PC-9 (cell line): ENCODE measurements at regions not wholly inside any gene's neighbourhood (a gene's known extent, or its start where the extent isn't known, plus 50 kb on each side); places are given as distances from the start of the nearest gene placed in this dataset.

Experiments used
- BruUV-seq: library from RNA; stranded (reverse); fragments of 400-500 nt; replicated peaks from 2 replicates; lab custom pipeline; 2021; lab: Mats Ljungman, UMichigan
- CTCF ChIA-PET: fragments of 300-600 bp; sonication (Branson Sonifier 250); formaldehyde crosslinking; loops from one replicate; lab custom pipeline; 2022; ENCODE audit warnings: antibody characterized with exemption; lab: Charles Lee
- POLR2A ChIA-PET: fragments of 300-600 bp; sonication (Branson Sonifier 250); formaldehyde crosslinking; loops from one replicate; lab custom pipeline; 2022; ENCODE audit warnings: antibody characterized with exemption; ENCODE audit not compliant: unreplicated experiment; lab: Charles Lee
- DNase-seq, 2 experiments: peaks; one replicate each; pipeline versions ENCODE4 v3.0.0 to v3.0.0-alpha.2; 2015 to 2022; ENCODE audit warnings: mixed read lengths in 1 of 2
- H2AFZ ChIP-seq: fragments of 200-600 bp; sonication (generic); 2 replicates; pipeline ENCODE4 v1.8.1; 2017; ENCODE audit warnings: antibody characterized with exemption
- H3F3A ChIP-seq: fragments of 200-600 bp; sonication (generic); 2 replicates; pipeline ENCODE4 v1.8.1; 2017; ENCODE audit warnings: antibody characterized with exemption, mild to moderate bottlenecking, low read depth; ENCODE audit not compliant: insufficient read depth
- H3K27ac ChIP-seq: fragments of 200-600 bp; sonication (generic); 2 replicates; pipeline ENCODE4 v1.6.1; 2016; ENCODE audit warnings: mixed run types
- H3K27me3 ChIP-seq: fragments of 200-600 bp; sonication (generic); 2 replicates; pipeline ENCODE4 v1.6.1; 2016; ENCODE audit warnings: low read depth, mixed run types; ENCODE audit not compliant: insufficient read depth
- H3K36me3 ChIP-seq: fragments of 200-600 bp; sonication (generic); 2 replicates; pipeline ENCODE4 v1.6.1; 2016; ENCODE audit warnings: low read depth, mixed run types
- H3K4me1 ChIP-seq: fragments of 200-600 bp; sonication (generic); replicated peaks from 2 replicates; pipeline ENCODE4 v1.6.1; 2016; ENCODE audit warnings: mixed run types; ENCODE audit not compliant: insufficient read depth
- H3K4me2 ChIP-seq: fragments of 200-600 bp; sonication (generic); 2 replicates; pipeline ENCODE4 v1.6.1; 2017; ENCODE audit warnings: mixed run types
- H3K4me3 ChIP-seq: fragments of 200-600 bp; sonication (generic); 2 replicates; pipeline ENCODE4 v1.6.1; 2016; ENCODE audit warnings: mixed run types
- H3K79me2 ChIP-seq: fragments of 200-600 bp; sonication (generic); 2 replicates; pipeline ENCODE4 v1.6.1; 2017; ENCODE audit warnings: low read depth, mixed run types
- H3K9me2 ChIP-seq: fragments of 200-600 bp; sonication (generic); 2 replicates; pipeline ENCODE4 v1.8.1; 2017; ENCODE audit warnings: mild to moderate bottlenecking; ENCODE audit not compliant: insufficient read depth
- H3K9me3 ChIP-seq: fragments of 200-600 bp; sonication (generic); 2 replicates; pipeline ENCODE4 v1.8.1; 2016; ENCODE audit warnings: low read depth; ENCODE audit not compliant: insufficient read depth
- H4K20me1 ChIP-seq: fragments of 200-600 bp; sonication (generic); 2 replicates; pipeline ENCODE4 v1.8.1; 2017; ENCODE audit not compliant: insufficient read depth
- EZH2 ChIP-seq: fragments of 200-600 bp; sonication (generic); IDR thresholded peaks from 2 replicates; pipeline ENCODE4 v1.8.0; 2017; ENCODE audit warnings: antibody characterized with exemption, low read depth
- intact Hi-C: fragments of 100-400 bp; cut with micrococcal nuclease; formaldehyde crosslinking; loops from one replicate; pipeline ENCODE4 v1.10.0; 2022; ENCODE audit not compliant: unreplicated experiment
- TF ChIP-seq, protein P1 (sequence below): fragments of 200-600 bp; sonication (generic); conservative IDR thresholded peaks from 2 replicates; pipeline ENCODE4 v1.6.1; 2017; ENCODE audit warnings: mixed run types, antibody characterized with exemption, mild to moderate bottlenecking, moderate library complexity

DNA sequence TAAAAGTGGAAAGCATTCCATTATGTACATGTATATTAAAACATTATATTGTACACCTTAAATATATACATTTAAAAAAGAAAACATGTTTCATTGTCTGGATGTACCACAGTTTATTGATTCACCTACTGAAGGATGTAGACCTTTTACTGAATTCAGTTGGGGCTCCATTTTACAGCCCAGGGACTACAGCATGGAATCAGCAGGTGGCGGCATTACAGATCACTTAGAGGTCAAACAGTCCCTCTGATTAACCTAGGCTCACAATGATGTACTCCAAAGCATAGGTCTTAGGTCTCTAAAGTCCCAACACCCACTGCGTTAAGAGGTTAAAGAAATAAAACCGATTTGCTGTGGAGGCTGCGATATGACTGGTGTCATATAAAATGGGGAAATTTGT, 490.9 kb downstream of the SHISA9 start:
- no peak overlapping the region for H2AFZ ChIP-seq
- TF ChIP-seq EZH2 = no peak
- TF ChIP-seq, protein P1, sequence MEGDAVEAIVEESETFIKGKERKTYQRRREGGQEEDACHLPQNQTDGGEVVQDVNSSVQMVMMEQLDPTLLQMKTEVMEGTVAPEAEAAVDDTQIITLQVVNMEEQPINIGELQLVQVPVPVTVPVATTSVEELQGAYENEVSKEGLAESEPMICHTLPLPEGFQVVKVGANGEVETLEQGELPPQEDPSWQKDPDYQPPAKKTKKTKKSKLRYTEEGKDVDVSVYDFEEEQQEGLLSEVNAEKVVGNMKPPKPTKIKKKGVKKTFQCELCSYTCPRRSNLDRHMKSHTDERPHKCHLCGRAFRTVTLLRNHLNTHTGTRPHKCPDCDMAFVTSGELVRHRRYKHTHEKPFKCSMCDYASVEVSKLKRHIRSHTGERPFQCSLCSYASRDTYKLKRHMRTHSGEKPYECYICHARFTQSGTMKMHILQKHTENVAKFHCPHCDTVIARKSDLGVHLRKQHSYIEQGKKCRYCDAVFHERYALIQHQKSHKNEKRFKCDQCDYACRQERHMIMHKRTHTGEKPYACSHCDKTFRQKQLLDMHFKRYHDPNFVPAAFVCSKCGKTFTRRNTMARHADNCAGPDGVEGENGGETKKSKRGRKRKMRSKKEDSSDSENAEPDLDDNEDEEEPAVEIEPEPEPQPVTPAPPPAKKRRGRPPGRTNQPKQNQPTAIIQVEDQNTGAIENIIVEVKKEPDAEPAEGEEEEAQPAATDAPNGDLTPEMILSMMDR = no peak
- no peaks in the 10 kb centered on the region for H3K36me3 ChIP-seq
- intact Hi-C loops = no loop called here
- BruUV-seq = no TSS peak
- no peaks in the 10 kb centered on the region for H3F3A ChIP-seq
- no peaks in the 10 kb centered on the region for H4K20me1 ChIP-seq
- no peaks in the 10 kb centered on the region for H3K9me3 ChIP-seq
- POLR2A ChIA-PET = no interaction called here
- no peak overlapping the region for H3K4me2 ChIP-seq
- no peaks in the 10 kb centered on the region for H3K4me1 ChIP-seq
- DNase-seq = no peak
- H3K4me3 ChIP-seq = no peak overlapping the region
- no peak overlapping the region for H3K27ac ChIP-seq
- H3K79me2 ChIP-seq = no peaks in the 10 kb centered on the region
- no peaks in the 10 kb centered on the region for H3K27me3 ChIP-seq
- CTCF ChIA-PET = interaction anchor here (0.6 kb wide), 1 partner anchor 19 kb away, joined by 13 read pairs; no protein-coding TSS in a partner anchor
- no peaks in the 10 kb centered on the region for H3K9me2 ChIP-seq

GRCh38 chr16:13393816-13394215, 492.4 kb downstream of the SHISA9 start:
- CTCF ChIA-PET = no interaction called here
- TF ChIP-seq, protein P1 = no peak
- no peak for TF ChIP-seq EZH2
- Histone ChIP-seq H3K27ac (no peak overlapping the region), H3K36me3 (no peaks in the 10 kb centered on the region), H3K79me2 (no peaks in the 10 kb centered on the region), H2AFZ (no peak overlapping the region), H3K4me2 (no peak overlapping the region), H3K27me3 (no peaks in the 10 kb centered on the region), H4K20me1 (no peaks in the 10 kb centered on the region), H3F3A (no peaks in the 10 kb centered on the region), H3K9me2 (no peaks in the 10 kb centered on the region), H3K4me1 (no peaks in the 10 kb centered on the region), H3K4me3 (no peak overlapping the region), H3K9me3 (no peaks in the 10 kb centered on the region)
- POLR2A ChIA-PET = no interaction called here
- intact Hi-C loops = no loop called here
- no TSS peak for BruUV-seq
- DNase-seq = no peak

GRCh38 chr16:13394488-13394887, 493.1 kb downstream of the SHISA9 start:
- H3K36me3 ChIP-seq = no peaks in the 10 kb centered on the region
- H3K27me3 ChIP-seq = no peaks in the 10 kb centered on the region
- BruUV-seq = no TSS peak
- H3K4me3 ChIP-seq = no peak overlapping the region
- H3K4me1 ChIP-seq = no peaks in the 10 kb centered on the region
- H3K27ac ChIP-seq = no peak overlapping the region
- H3K79me2 ChIP-seq = no peaks in the 10 kb centered on the region
- no peaks in the 10 kb centered on the region for H3K9me3 ChIP-seq
- TF ChIP-seq, protein P1 = no peak
- TF ChIP-seq EZH2 = no peak
- H2AFZ ChIP-seq = no peak overlapping the region
- H4K20me1 ChIP-seq = no peaks in the 10 kb centered on the region
- H3K4me2 ChIP-seq = no peak overlapping the region
- no peaks in the 10 kb centered on the region for H3F3A ChIP-seq
- no peaks in the 10 kb centered on the region for H3K9me2 ChIP-seq
- no peak for DNase-seq
- intact Hi-C loops = no loop called here
- POLR2A ChIA-PET = no interaction called here
- CTCF ChIA-PET = interaction anchor here (0.7 kb wide), 1 partner anchor 1054 kb away, joined by 7 read pairs; no protein-coding TSS in a partner anchor
